ENCODE measurements at regions not wholly inside any gene's neighbourhood (a gene's known extent, or its start where the extent isn't known, plus 50 kb on each side); places are given as distances from the start of the nearest gene placed in this dataset.

- TF ChIP-seq CTCF (conservative IDR thresholded peaks at IDR 0.05; ENCODE audit: low read length) (no peak), EZH2phosphoT487 (IDR thresholded peaks at IDR 0.05; ENCODE audit: borderline replicate concordance, low read depth, low read length) (no peak)
Measured at GRCh38 chrX:43562372-43562771, 93.7 kb upstream of the MAOA start.
